K562 (cell line): ENCODE measurements at regions not wholly inside any gene's neighbourhood (a gene's known extent, or its start where the extent isn't known, plus 50 kb on each side); places are given as distances from the start of the nearest gene placed in this dataset.

Experiments
- ATAC-seq: fragments of 200-7000 bp; cut with Tn5 transposase; 3 replicates; pipeline ENCODE4 v1.9.1; 2020; ENCODE audit warnings: moderate library complexity
- BruUV-seq: library from RNA; stranded (reverse); fragments of 400-500 nt; replicated peaks from 2 replicates; lab custom pipeline; 2021; lab: Mats Ljungman, UMichigan
- CTCF ChIA-PET: fragments of 300-600 bp; formaldehyde crosslinking; extraction: SDS; loops from one replicate; lab custom pipeline; 2021; ENCODE audit warnings: low intra/inter-chr PET ratio; lab: Yijun Ruan, JAX
- POLR2A ChIA-PET: fragments of 300-600, 350-650 bp; sonication (Branson Sonifier 250); formaldehyde crosslinking; extraction: SDS; loops from one replicate; lab custom pipeline; 2021; ENCODE audit warnings: antibody characterized with exemption, inconsistent platforms; lab: Yijun Ruan, JAX
- DNase-seq, 4 experiments: peaks; one replicate each; pipeline versions ENCODE4 v3.0.0 to v3.0.0-alpha.2; 2011 to 2018; ENCODE audit warnings: low spot score in 3 of 4, mixed read lengths in 3 of 4; ENCODE audit errors: extremely low read depth in 1 of 4
- FAIRE-seq: peaks from 2 replicates; lab custom pipeline; 2011; peaks lifted over from hg19 to GRCh38; lab: Jason Lieb, UNC
- H2AFZ ChIP-seq: 2 replicates; pipeline ENCODE4 v1.6.0; 2011; ENCODE audit warnings: low read depth, low read length, control low read depth, inconsistent platforms
- H3K27ac ChIP-seq: fragments of 200-600 bp; 3 replicates; pipeline ENCODE4 v1.8.0; 2011; ENCODE audit warnings: low read depth, mild to moderate bottlenecking, control low read depth, inconsistent platforms, low read length, moderate library complexity, mixed read lengths; ENCODE audit errors: extremely low read depth
- H3K27me3 ChIP-seq, 2 experiments: fragments of 300-600 bp in 1 of 2; 2 replicates in 1 of 2; 3 replicates in 1 of 2; pipeline versions ENCODE4 v1.6.0 to v1.8.0; 2011; ENCODE audit warnings: inconsistent platforms in 2 of 2, low read length in 2 of 2, mild to moderate bottlenecking in 1 of 2, mixed read lengths in 1 of 2, moderate library complexity in 1 of 2; ENCODE audit not compliant: control insufficient read depth in 2 of 2, insufficient read depth in 2 of 2
- H3K36me3 ChIP-seq: fragments of 300-600 bp; 3 replicates; pipeline ENCODE4 v1.8.0; 2011; ENCODE audit warnings: mild to moderate bottlenecking, low read length, inconsistent platforms; ENCODE audit not compliant: control insufficient read depth, insufficient read depth
- H3K4me1 ChIP-seq, 2 experiments: fragments of 200-600 bp in 1 of 2; replicated peaks in 1 of 2; 2 replicates in 1 of 2; 3 replicates in 1 of 2; pipeline versions ENCODE4 v1.5.1 to v1.8.0; 2011; ENCODE audit warnings: inconsistent platforms in 2 of 2, low read length in 2 of 2, mild to moderate bottlenecking in 1 of 2, mixed read lengths in 1 of 2, moderate library complexity in 1 of 2; ENCODE audit not compliant: control insufficient read depth in 2 of 2, insufficient read depth in 2 of 2
- H3K4me2 ChIP-seq: 2 replicates; pipeline ENCODE4 v1.6.1; 2011; ENCODE audit warnings: low read length, control low read depth, inconsistent platforms, mixed read lengths; ENCODE audit not compliant: insufficient read depth
- H3K4me3 ChIP-seq: fragments of 200-600 bp; sonication (generic), shearing (Covaris generic); 2 replicates; pipeline ENCODE4 v1.5.1; 2016; ENCODE audit warnings: control low read depth, inconsistent platforms
- H3K79me2 ChIP-seq: fragments of 200-600 bp; 3 replicates; pipeline ENCODE4 v1.8.0; 2011; ENCODE audit warnings: low read length, inconsistent platforms; ENCODE audit not compliant: control insufficient read depth, insufficient read depth
- H3K9ac ChIP-seq, 2 experiments: 2 replicates each; pipeline versions ENCODE4 v1.6.0 to v1.6.1; 2011; ENCODE audit warnings: low read depth in 2 of 2, low read length in 2 of 2, control low read depth in 1 of 2, inconsistent platforms in 1 of 2, mild to moderate bottlenecking in 1 of 2, mixed read lengths in 1 of 2; ENCODE audit not compliant: insufficient read depth in 1 of 2
- H3K9me1 ChIP-seq: one replicate; pipeline ENCODE4 v1.6.0; 2011; ENCODE audit warnings: inconsistent platforms, mild to moderate bottlenecking, low read length, moderate library complexity; ENCODE audit not compliant: control insufficient read depth, insufficient read depth
- H3K9me3 ChIP-seq: replicated peaks from 2 replicates; pipeline ENCODE4 v1.5.1; 2011; ENCODE audit warnings: low read depth, low read length, inconsistent platforms; ENCODE audit not compliant: control insufficient read depth, insufficient read depth
- H4K20me1 ChIP-seq: replicated peaks from 2 replicates; pipeline ENCODE4 v1.6.1; 2011; ENCODE audit warnings: low read length, inconsistent platforms, mixed read lengths; ENCODE audit not compliant: control insufficient read depth, insufficient read depth
- SIRT6 ChIP-seq: IDR thresholded peaks from one replicate; pipeline ENCODE4 v1.6.1; 2012; ENCODE audit warnings: low read depth, mild to moderate bottlenecking, control low read depth, inconsistent platforms, low read length, moderate library complexity
- ZNF444 ChIP-seq: fragments of 250-450 bp; sonication (Bioruptor Pico); IDR thresholded peaks from 2 replicates; pipeline ENCODE4 v1.4.0; 2020; ENCODE audit warnings: mild to moderate bottlenecking, moderate library complexity
- WGBS: fragments of 100-300 bp; shearing (Covaris generic); methylation state at CpG from one replicate; pipeline ENCODE4 v1.1.6; 2016; ENCODE audit warnings: low coverage, mixed read lengths; ENCODE audit not compliant: insufficient coverage; ENCODE audit errors: missing lambda C conversion rate; 5-methylcytosine and 5-hydroxymethylcytosine counted together
- in situ Hi-C: fragments of 300-500 bp; cut with MboI; formaldehyde crosslinking; loops from 4 replicates; pipeline ENCODE4 v1.15.0; 2018; ENCODE audit warnings: inconsistent platforms, mixed read lengths
- intact Hi-C: fragments of 100-400 bp; cut with micrococcal nuclease; formaldehyde crosslinking; loops from 2 replicates; pipeline ENCODE4 v1.14.2; 2022
- TF ChIP-seq, protein P1 (sequence below): fragments of 450-650 bp; IDR thresholded peaks from 2 replicates; pipeline ENCODE4 v1.6.1; 2016; ENCODE audit warnings: low read depth

DNA sequence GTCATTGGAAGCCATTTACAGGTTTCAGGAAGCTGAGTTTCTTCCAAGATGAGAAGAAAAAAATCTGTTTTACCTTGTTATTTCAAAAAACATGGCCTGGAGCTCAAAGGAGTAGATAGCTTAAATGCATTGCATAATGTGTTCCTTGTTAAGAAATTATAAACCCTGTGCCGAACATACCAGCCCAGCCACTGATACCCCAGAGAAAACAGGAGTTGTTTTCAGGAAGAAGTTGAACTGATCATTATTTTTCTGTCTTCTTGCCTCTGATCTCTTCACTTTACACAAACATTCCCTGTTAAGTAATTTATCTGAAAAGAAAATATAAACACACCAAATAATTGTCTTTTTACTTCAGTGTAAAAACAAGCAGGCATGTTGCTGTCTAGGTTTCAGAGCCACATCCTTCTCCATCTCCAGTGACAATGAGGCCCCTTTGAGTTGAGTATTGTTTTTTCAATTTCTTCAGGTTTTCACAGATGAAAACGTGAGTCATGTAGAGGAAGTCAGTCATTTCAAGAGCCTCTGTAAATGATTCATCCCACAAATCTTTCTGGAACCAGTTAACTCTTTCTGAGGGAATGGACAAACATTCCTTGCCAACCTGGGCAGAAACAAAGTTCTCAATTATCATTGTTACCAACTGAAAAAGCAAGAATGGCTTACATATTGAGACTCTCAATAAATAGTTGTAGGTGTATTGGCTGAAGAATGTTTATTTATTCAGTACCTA is 244.2 kb downstream of the IPMK start:
- ATAC-seq = no peak
- Histone ChIP-seq H4K20me1 (no peaks in the 10 kb centered on the region), H3K4me1 (no peaks in the 10 kb centered on the region), H2AFZ (no peak overlapping the region), H3K9me1 (no peaks in the 10 kb centered on the region), H3K79me2 (no peaks in the 10 kb centered on the region), H3K36me3 (no peaks in the 10 kb centered on the region), H3K4me2 (no peak overlapping the region), H3K4me3 (no peak overlapping the region), H3K9ac (no peak overlapping the region), H3K27me3 (no peaks in the 10 kb centered on the region), H3K27ac (no peak overlapping the region), H3K9me3 (no peaks in the 10 kb centered on the region)
- ChIA-PET CTCF (no interaction called here), POLR2A (no interaction called here)
- in situ Hi-C loops = no loop called here
- WGBS = 0% methylated on average over 2 of the region's 2 CpGs
- intact Hi-C loops = no loop called here
- FAIRE-seq = no peak
- no peak for DNase-seq
- no peak for TF ChIP-seq SIRT6
- no peak for TF ChIP-seq ZNF444 (CRISPR knock-in tag)
- TF ChIP-seq, protein P1, sequence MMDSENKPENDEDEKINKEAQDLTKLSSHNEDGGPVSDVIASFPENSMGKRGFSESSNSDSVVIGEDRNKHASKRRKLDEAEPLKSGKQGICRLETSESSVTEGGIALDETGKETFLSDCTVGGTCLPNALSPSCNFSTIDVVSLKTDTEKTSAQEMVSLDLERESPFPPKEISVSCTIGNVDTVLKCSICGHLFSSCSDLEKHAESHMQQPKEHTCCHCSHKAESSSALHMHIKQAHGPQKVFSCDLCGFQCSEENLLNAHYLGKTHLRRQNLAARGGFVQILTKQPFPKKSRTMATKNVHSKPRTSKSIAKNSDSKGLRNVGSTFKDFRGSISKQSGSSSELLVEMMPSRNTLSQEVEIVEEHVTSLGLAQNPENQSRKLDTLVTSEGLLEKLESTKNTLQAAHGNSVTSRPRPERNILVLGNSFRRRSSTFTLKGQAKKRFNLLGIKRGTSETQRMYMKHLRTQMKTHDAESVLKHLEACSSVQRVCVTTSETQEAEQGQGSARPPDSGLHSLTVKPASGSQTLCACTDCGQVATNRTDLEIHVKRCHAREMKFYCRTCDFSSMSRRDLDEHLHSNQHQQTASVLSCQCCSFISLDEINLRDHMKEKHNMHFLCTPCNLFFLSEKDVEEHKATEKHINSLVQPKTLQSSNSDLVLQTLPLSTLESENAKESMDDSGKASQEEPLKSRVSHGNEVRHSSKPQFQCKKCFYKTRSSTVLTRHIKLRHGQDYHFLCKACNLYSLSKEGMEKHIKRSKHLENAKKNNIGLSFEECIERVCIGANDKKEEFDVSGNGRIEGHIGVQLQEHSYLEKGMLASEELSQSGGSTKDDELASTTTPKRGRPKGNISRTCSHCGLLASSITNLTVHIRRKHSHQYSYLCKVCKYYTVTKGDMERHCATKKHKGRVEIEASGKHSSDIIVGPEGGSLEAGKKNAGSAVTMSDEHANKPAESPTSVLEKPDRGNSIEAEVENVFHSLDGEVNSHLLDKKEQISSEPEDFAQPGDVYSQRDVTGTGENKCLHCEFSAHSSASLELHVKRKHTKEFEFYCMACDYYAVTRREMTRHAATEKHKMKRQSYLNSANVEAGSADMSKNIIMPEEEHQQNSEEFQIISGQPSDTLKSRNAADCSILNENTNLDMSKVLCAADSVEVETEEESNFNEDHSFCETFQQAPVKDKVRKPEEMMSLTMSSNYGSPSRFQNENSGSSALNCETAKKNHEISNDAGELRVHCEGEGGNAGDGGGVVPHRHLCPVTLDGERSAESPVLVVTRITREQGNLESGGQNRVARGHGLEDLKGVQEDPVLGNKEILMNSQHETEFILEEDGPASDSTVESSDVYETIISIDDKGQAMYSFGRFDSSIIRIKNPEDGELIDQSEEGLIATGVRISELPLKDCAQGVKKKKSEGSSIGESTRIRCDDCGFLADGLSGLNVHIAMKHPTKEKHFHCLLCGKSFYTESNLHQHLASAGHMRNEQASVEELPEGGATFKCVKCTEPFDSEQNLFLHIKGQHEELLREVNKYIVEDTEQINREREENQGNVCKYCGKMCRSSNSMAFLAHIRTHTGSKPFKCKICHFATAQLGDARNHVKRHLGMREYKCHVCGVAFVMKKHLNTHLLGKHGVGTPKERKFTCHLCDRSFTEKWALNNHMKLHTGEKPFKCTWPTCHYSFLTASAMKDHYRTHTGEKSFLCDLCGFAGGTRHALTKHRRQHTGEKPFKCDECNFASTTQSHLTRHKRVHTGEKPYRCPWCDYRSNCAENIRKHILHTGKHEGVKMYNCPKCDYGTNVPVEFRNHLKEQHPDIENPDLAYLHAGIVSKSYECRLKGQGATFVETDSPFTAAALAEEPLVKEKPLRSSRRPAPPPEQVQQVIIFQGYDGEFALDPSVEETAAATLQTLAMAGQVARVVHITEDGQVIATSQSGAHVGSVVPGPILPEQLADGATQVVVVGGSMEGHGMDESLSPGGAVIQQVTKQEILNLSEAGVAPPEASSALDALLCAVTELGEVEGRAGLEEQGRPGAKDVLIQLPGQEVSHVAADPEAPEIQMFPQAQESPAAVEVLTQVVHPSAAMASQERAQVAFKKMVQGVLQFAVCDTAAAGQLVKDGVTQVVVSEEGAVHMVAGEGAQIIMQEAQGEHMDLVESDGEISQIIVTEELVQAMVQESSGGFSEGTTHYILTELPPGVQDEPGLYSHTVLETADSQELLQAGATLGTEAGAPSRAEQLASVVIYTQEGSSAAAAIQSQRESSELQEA = no peak
- no TSS peak for BruUV-seq
